IMR-90 (cell line): ENCODE measurements at regions not wholly inside any gene's neighbourhood (a gene's known extent, or its start where the extent isn't known, plus 50 kb on each side); places are given as distances from the start of the nearest gene placed in this dataset.

Source experiments
- ATAC-seq: fragments of 200-7000 bp; cut with Tn5 transposase; 2 replicates; pipeline ENCODE4 v1.9.1; 2020; ENCODE audit warnings: low read depth, mild to moderate bottlenecking, moderate library complexity
- BruUV-seq: library from RNA; stranded (reverse); fragments of 400-500 nt; replicated peaks from 2 replicates; lab custom pipeline; 2021; lab: Mats Ljungman, UMichigan
- CTCF ChIA-PET: fragments of 300-600 bp; formaldehyde crosslinking; extraction: SDS; loops from one replicate; lab custom pipeline; 2021; ENCODE audit warnings: antibody characterized with exemption; lab: Yijun Ruan, JAX
- POLR2A ChIA-PET: fragments of 300-600 bp; sonication (Branson Sonifier 250); formaldehyde crosslinking; loops from one replicate; lab custom pipeline; 2022; ENCODE audit warnings: antibody characterized with exemption; ENCODE audit not compliant: unreplicated experiment; lab: Charles Lee
- DNase-seq: peaks from one replicate; pipeline ENCODE4 v3.0.0; 2013
- H2AFZ ChIP-seq: replicated peaks from 2 replicates; pipeline ENCODE3; 2013; ENCODE audit warnings: low read length, mild to moderate bottlenecking; ENCODE audit not compliant: poor library complexity
- H2AK5ac ChIP-seq: 2 replicates; pipeline ENCODE4 v1.6.1; 2013; ENCODE audit warnings: low read depth, low read length, inconsistent platforms
- H2AK9ac ChIP-seq: replicated peaks from 2 replicates; pipeline ENCODE3; 2013; ENCODE audit warnings: mild to moderate bottlenecking, low read depth, low read length, moderate library complexity; ENCODE audit not compliant: poor library complexity
- H2BK120ac ChIP-seq: 2 replicates; pipeline ENCODE4 v1.6.1; 2013; ENCODE audit warnings: low read depth, low read length, inconsistent platforms
- H2BK15ac ChIP-seq: 3 replicates; pipeline ENCODE4 v1.6.1; 2013; ENCODE audit warnings: low read depth, low read length, inconsistent platforms
- H2BK20ac ChIP-seq: 2 replicates; pipeline ENCODE4 v1.6.1; 2013; ENCODE audit warnings: low read depth, mild to moderate bottlenecking, inconsistent platforms, low read length, moderate library complexity
- H2BK5ac ChIP-seq: 2 replicates; pipeline ENCODE4 v1.6.1; 2013; ENCODE audit warnings: mild to moderate bottlenecking, low read depth, low read length, inconsistent platforms; ENCODE audit not compliant: poor library complexity, severe bottlenecking
- H3K14ac ChIP-seq: replicated peaks from 2 replicates; pipeline ENCODE4 v1.6.1; 2013; ENCODE audit warnings: low read depth, low read length, inconsistent platforms
- H3K18ac ChIP-seq: 2 replicates; pipeline ENCODE4 v1.6.1; 2013; ENCODE audit warnings: low read depth, low read length, control low read depth
- H3K23ac ChIP-seq: 2 replicates; pipeline ENCODE4 v1.6.1; 2013; ENCODE audit warnings: low read depth, low read length, inconsistent platforms
- H3K27ac ChIP-seq: 2 replicates; pipeline ENCODE4 v1.5.1; 2013; ENCODE audit warnings: mild to moderate bottlenecking, control low read depth, low read length; ENCODE audit not compliant: insufficient read depth
- H3K27me3 ChIP-seq: 2 replicates; pipeline ENCODE4 v1.6.1; 2013; ENCODE audit warnings: low read length; ENCODE audit not compliant: control insufficient read depth, insufficient read depth
- H3K36me3 ChIP-seq: 2 replicates; pipeline ENCODE4 v1.6.1; 2013; ENCODE audit warnings: low read length, mixed read lengths; ENCODE audit not compliant: control insufficient read depth, insufficient read depth
- H3K4ac ChIP-seq: 2 replicates; pipeline ENCODE4 v1.6.1; 2013; ENCODE audit warnings: low read depth, low read length, inconsistent platforms
- H3K4me1 ChIP-seq: 2 replicates; pipeline ENCODE4 v1.6.1; 2013; ENCODE audit warnings: low read length, mixed read lengths; ENCODE audit not compliant: control insufficient read depth, insufficient read depth
- H3K4me2 ChIP-seq: 2 replicates; pipeline ENCODE4 v1.6.1; 2013; ENCODE audit warnings: low read depth, mild to moderate bottlenecking, control low read depth, low read length, moderate library complexity
- H3K4me3 ChIP-seq: 2 replicates; pipeline ENCODE4 v1.5.1; 2013; ENCODE audit warnings: low read depth, mild to moderate bottlenecking, control low read depth, low read length, moderate library complexity; ENCODE audit not compliant: insufficient read depth
- H3K56ac ChIP-seq: 2 replicates; pipeline ENCODE4 v1.6.1; 2013; ENCODE audit warnings: low read length, inconsistent platforms; ENCODE audit not compliant: insufficient read depth; ENCODE audit errors: extremely low read depth
- H3K79me1 ChIP-seq, 2 experiments: 2 replicates each; pipeline ENCODE4 v1.6.1; 2013; ENCODE audit warnings: low read length in 2 of 2, inconsistent platforms in 1 of 2, low read depth in 1 of 2
- H3K9ac ChIP-seq: 2 replicates; pipeline ENCODE4 v1.6.1; 2013; ENCODE audit warnings: low read depth, low read length, control low read depth
- H3K9me1 ChIP-seq: 2 replicates; pipeline ENCODE4 v1.6.1; 2013; ENCODE audit warnings: low read length, inconsistent platforms; ENCODE audit not compliant: insufficient read depth
- H3K9me3 ChIP-seq: 2 replicates; pipeline ENCODE4 v1.6.1; 2013; ENCODE audit warnings: low read length; ENCODE audit not compliant: control insufficient read depth, insufficient read depth
- H4K20me1 ChIP-seq: 2 replicates; pipeline ENCODE4 v1.6.1; 2013; ENCODE audit warnings: low read length, inconsistent platforms; ENCODE audit not compliant: insufficient read depth
- H4K5ac ChIP-seq: 2 replicates; pipeline ENCODE4 v1.6.1; 2013; ENCODE audit warnings: mild to moderate bottlenecking, low read depth, low read length, control low read depth
- H4K8ac ChIP-seq, 2 experiments: 2 replicates each; pipeline ENCODE4 v1.6.1; 2013; ENCODE audit warnings: low read depth in 2 of 2, low read length in 2 of 2, control low read depth in 1 of 2, inconsistent platforms in 1 of 2
- H4K91ac ChIP-seq: 2 replicates; pipeline ENCODE4 v1.6.1; 2013; ENCODE audit warnings: low read depth, low read length, inconsistent platforms; ENCODE audit not compliant: insufficient read depth
- CEBPB ChIP-seq: IDR thresholded peaks from 2 replicates; pipeline ENCODE4 v1.6.1; 2012; ENCODE audit warnings: low read depth, low read length, improper control_type of control experiment
- MAFK ChIP-seq: IDR thresholded peaks from 2 replicates; pipeline ENCODE4 v1.6.1; 2012; ENCODE audit warnings: low read depth, low read length, improper control_type of control experiment
- MAZ ChIP-seq: IDR thresholded peaks from 2 replicates; pipeline ENCODE4 v1.6.1; 2012; ENCODE audit warnings: low read depth, mild to moderate bottlenecking, low read length, improper control_type of control experiment, moderate library complexity, borderline replicate concordance
- NFE2L2 ChIP-seq: fragments of 150-350 bp; IDR thresholded peaks from 2 replicates; pipeline ENCODE4 v1.6.1; 2016; ENCODE audit warnings: low read depth, mild to moderate bottlenecking, low read length
- RAD21 ChIP-seq: IDR thresholded peaks from 2 replicates; pipeline ENCODE4 v1.6.1; 2012; ENCODE audit warnings: low read length, improper control_type of control experiment
- RCOR1 ChIP-seq: IDR thresholded peaks from 2 replicates; pipeline ENCODE4 v1.6.1; 2012; ENCODE audit warnings: mild to moderate bottlenecking, low read length, improper control_type of control experiment; ENCODE audit not compliant: insufficient replicate concordance
- SMC3 ChIP-seq: fragments of 150-350 bp; IDR thresholded peaks from 2 replicates; pipeline ENCODE4 v1.6.1; 2016; ENCODE audit warnings: low read depth, mild to moderate bottlenecking, antibody characterized with exemption, low read length, moderate library complexity
- WGBS, 2 experiments: methylation state at CpG; one replicate each; pipeline versions ENCODE4 v1.1.5 to v1.1.7; 2013; ENCODE audit warnings: missing lambda C conversion rate in 2 of 2; ENCODE audit not compliant: insufficient read length in 1 of 2; ENCODE audit errors: extremely low coverage in 2 of 2; 5-methylcytosine and 5-hydroxymethylcytosine counted together
- dilution Hi-C: fragments of 300-500 bp; cut with HindIII; formaldehyde crosslinking; loops from one replicate; pipeline ENCODE4 v1.14.3; 2018; ENCODE audit warnings: low sequenced_read_pairs; ENCODE audit not compliant: unreplicated experiment
- in situ Hi-C: fragments of 300-500 bp; cut with MboI; formaldehyde crosslinking; loops from 3 replicates; pipeline ENCODE4 v1.14.3; 2019; ENCODE audit warnings: low sequenced_read_pairs, inconsistent platforms, mixed read lengths
- intact Hi-C: fragments of 100-400 bp; cut with micrococcal nuclease; formaldehyde crosslinking; loops from 2 replicates; pipeline ENCODE4 v1.10.0; 2022

GRCh38 chr4:82219346-82219745 lies 154.4 kb downstream of the HNRNPD start:
- H3K23ac ChIP-seq = no peak overlapping the region
- no peak for ATAC-seq
- H3K9me1 ChIP-seq = no peaks in the 10 kb centered on the region
- no peak overlapping the region for H2BK5ac ChIP-seq
- no peak overlapping the region for H2AFZ ChIP-seq
- H3K18ac ChIP-seq = no peak overlapping the region
- no peak overlapping the region for H3K4ac ChIP-seq
- H3K9me3 ChIP-seq = no peaks in the 10 kb centered on the region
- no peaks in the 10 kb centered on the region for H3K36me3 ChIP-seq
- H3K4me3 ChIP-seq = no peak overlapping the region
- dilution Hi-C loops (no loop called here), in situ Hi-C loops (no loop called here), intact Hi-C loops (no loop called here)
- WGBS, 2 experiments = no CpG with 5 or more reads among the region's 6 CpGs
- H3K79me1 ChIP-seq = no peaks in the 10 kb centered on the region
- H3K4me2 ChIP-seq = no peak overlapping the region
- H2BK15ac ChIP-seq = no peak overlapping the region
- no peak overlapping the region for H2BK120ac ChIP-seq
- no peaks in the 10 kb centered on the region; the same call in 1 of the 2 replicates for H3K27me3 ChIP-seq
- H3K56ac ChIP-seq = no peak overlapping the region
- no peaks in the 10 kb centered on the region for H3K4me1 ChIP-seq
- ChIA-PET POLR2A (no interaction called here), CTCF (no interaction called here)
- no peak overlapping the region for H4K5ac ChIP-seq
- H4K20me1 ChIP-seq = no peaks in the 10 kb centered on the region
- DNase-seq = no peak
- TF ChIP-seq RAD21 (no peak), MAFK (no peak), NFE2L2 (no peak), CEBPB (no peak), RCOR1 (no peak), SMC3 (no peak), MAZ (no peak)
- H2AK5ac ChIP-seq = no peak overlapping the region
- H2BK20ac ChIP-seq = no peak overlapping the region
- H3K27ac ChIP-seq = no peak overlapping the region
- H4K91ac ChIP-seq = no peak overlapping the region
- no peak overlapping the region for H3K14ac ChIP-seq
- no peak overlapping the region for H3K9ac ChIP-seq
- H2AK9ac ChIP-seq = no peak overlapping the region
- no peak overlapping the region for H4K8ac ChIP-seq
- no TSS peak for BruUV-seq
